B cell (primary cell): ENCODE measurements at regions not wholly inside any gene's neighbourhood (a gene's known extent, or its start where the extent isn't known, plus 50 kb on each side); places are given as distances from the start of the nearest gene placed in this dataset.

ENCODE experiments used
- ATAC-seq: fragments of 200-7000 bp; cut with Tn5 transposase; one replicate; pipeline ENCODE4 v1.10.0; 2021; ENCODE audit warnings: low read depth, mild to moderate bottlenecking, moderate number of reproducible peaks, moderate library complexity
- CTCF ChIA-PET: fragments of 350-600 bp; sonication (Branson Sonifier 250); formaldehyde crosslinking; loops from one replicate; lab custom pipeline; 2021; ENCODE audit warnings: antibody characterized with exemption, inconsistent platforms; lab: Charles Lee
- POLR2A ChIA-PET: fragments of 350-600 bp; sonication (Branson Sonifier 250); formaldehyde crosslinking; loops from one replicate; lab custom pipeline; 2021; ENCODE audit warnings: antibody characterized with exemption; lab: Charles Lee
- DNase-seq: peaks from one replicate; pipeline ENCODE4 v3.0.0; 2013
- H2AFZ ChIP-seq: 2 replicates; pipeline ENCODE4 v1.6.1; 2012; ENCODE audit warnings: mild to moderate bottlenecking, low read depth, low read length; ENCODE audit not compliant: insufficient read depth, poor library complexity, severe bottlenecking
- H3K27ac ChIP-seq, 2 donors: 1 replicate in 1 of 2; 2 replicates in 1 of 2; pipeline ENCODE4 v1.5.1; 2012 to 2013; ENCODE audit warnings: low read length in 2 of 2, mild to moderate bottlenecking in 2 of 2, moderate library complexity in 1 of 2
- H3K27me3 ChIP-seq, 4 experiments: fragments of 200-600 bp in 1 of 4; sonication (generic) in 1 of 4; replicated peaks in 1 of 4; 1 replicate in 2 of 4; 2 replicates in 2 of 4; pipeline versions ENCODE4 v1.6.1 to v1.7.0; 2013 to 2016; ENCODE audit warnings: low read length in 3 of 4, mild to moderate bottlenecking in 2 of 4, mixed read lengths in 1 of 4, moderate library complexity in 1 of 4; ENCODE audit not compliant: insufficient read depth in 4 of 4, control insufficient read depth in 3 of 4; ENCODE audit errors: control extremely low read depth in 1 of 4
- H3K36me3 ChIP-seq, 2 experiments: replicated peaks in 1 of 2; 1 replicate in 1 of 2; 2 replicates in 1 of 2; pipeline versions ENCODE4 v1.6.1 to v1.7.1; 2013; ENCODE audit warnings: low read length in 1 of 2; ENCODE audit not compliant: insufficient read depth in 2 of 2, control insufficient read depth in 1 of 2; ENCODE audit errors: control extremely low read depth in 1 of 2, extremely low read depth in 1 of 2
- H3K4me1 ChIP-seq, 2 donors: fragments of 200-600 bp in 1 of 2; sonication (generic) in 1 of 2; 1 replicate in 1 of 2; 2 replicates in 1 of 2; pipeline versions ENCODE4 v1.5.1 to v1.6.1; 2013 to 2017; ENCODE audit warnings: low read length in 2 of 2; ENCODE audit not compliant: control insufficient read depth in 2 of 2, insufficient read depth in 2 of 2
- H3K4me2 ChIP-seq: replicated peaks from 2 replicates; pipeline ENCODE3; 2012; ENCODE audit warnings: mild to moderate bottlenecking, low read depth, low read length; ENCODE audit not compliant: poor library complexity, severe bottlenecking
- H3K4me3 ChIP-seq, 5 experiments: fragments of 200-600 bp in 1 of 5; sonication (generic) in 1 of 5; 1 replicate in 3 of 5; 2 replicates in 2 of 5; pipeline versions ENCODE4 v1.5.1 to v1.7.0; 2011 to 2016; ENCODE audit warnings: low read length in 4 of 5, mild to moderate bottlenecking in 4 of 5, low read depth in 2 of 5, control low read depth in 1 of 5, moderate library complexity in 1 of 5; ENCODE audit not compliant: insufficient read depth in 1 of 5; ENCODE audit errors: control extremely low read depth in 1 of 5, extremely low read depth in 1 of 5
- H3K79me2 ChIP-seq: fragments of 200-600 bp; sonication (generic); one replicate; pipeline ENCODE4 v1.6.0; 2016; ENCODE audit warnings: low read length; ENCODE audit not compliant: control insufficient read depth, insufficient read depth
- H3K9ac ChIP-seq: fragments of 200-600 bp; sonication (generic); 2 replicates; pipeline ENCODE4 v1.6.1; 2017; ENCODE audit warnings: mild to moderate bottlenecking, low read length, moderate library complexity
- H3K9me3 ChIP-seq, 3 donors: one replicate each; pipeline versions ENCODE4 v1.6.1 to v1.7.1; 2013; ENCODE audit warnings: low read length in 2 of 3; ENCODE audit not compliant: control insufficient read depth in 2 of 3, insufficient read depth in 1 of 3; ENCODE audit errors: control extremely low read depth in 1 of 3
- H4K20me1 ChIP-seq: 2 replicates; pipeline ENCODE4 v1.6.0; 2012; ENCODE audit warnings: mild to moderate bottlenecking, low read length; ENCODE audit not compliant: insufficient read depth, control insufficient read depth, poor library complexity, severe bottlenecking
- H3K27ac Mint-ChIP-seq: one replicate; pipeline ENCODE4 v1.8.0; 2021; ENCODE audit warnings: mixed read lengths
- H3K27me3 Mint-ChIP-seq: one replicate; pipeline ENCODE4 v1.8.0; 2021; ENCODE audit warnings: mixed read lengths
- H3K4me1 Mint-ChIP-seq: one replicate; pipeline ENCODE4 v1.8.0; 2021; ENCODE audit warnings: mixed read lengths
- H3K4me3 Mint-ChIP-seq: one replicate; pipeline ENCODE4 v1.8.0; 2021; ENCODE audit warnings: mixed read lengths
- H3K9me3 Mint-ChIP-seq: one replicate; pipeline ENCODE4 v1.8.0; 2022; ENCODE audit warnings: mixed read lengths; ENCODE audit not compliant: insufficient read depth
- EZH2 ChIP-seq: IDR thresholded peaks from 2 replicates; pipeline ENCODE4 v1.6.1; 2012; ENCODE audit warnings: borderline replicate concordance, low read depth, mild to moderate bottlenecking, moderate library complexity, low read length; ENCODE audit not compliant: insufficient read depth, poor library complexity, severe bottlenecking
- WGBS: methylation state at CpG from one replicate; pipeline ENCODE4 v1.1.5; 2013; ENCODE audit warnings: missing lambda C conversion rate; ENCODE audit not compliant: insufficient coverage; 5-methylcytosine and 5-hydroxymethylcytosine counted together
- intact Hi-C: fragments of 100-400 bp; cut with micrococcal nuclease; formaldehyde crosslinking; loops from one replicate; pipeline ENCODE4 v1.10.0; 2022
- TF ChIP-seq, protein P1 (sequence below): fragments of 200-600 bp; IDR thresholded peaks from one replicate; pipeline ENCODE4 v1.8.0; 2022; ENCODE audit warnings: antibody characterized with exemption, mild to moderate bottlenecking

DNA sequence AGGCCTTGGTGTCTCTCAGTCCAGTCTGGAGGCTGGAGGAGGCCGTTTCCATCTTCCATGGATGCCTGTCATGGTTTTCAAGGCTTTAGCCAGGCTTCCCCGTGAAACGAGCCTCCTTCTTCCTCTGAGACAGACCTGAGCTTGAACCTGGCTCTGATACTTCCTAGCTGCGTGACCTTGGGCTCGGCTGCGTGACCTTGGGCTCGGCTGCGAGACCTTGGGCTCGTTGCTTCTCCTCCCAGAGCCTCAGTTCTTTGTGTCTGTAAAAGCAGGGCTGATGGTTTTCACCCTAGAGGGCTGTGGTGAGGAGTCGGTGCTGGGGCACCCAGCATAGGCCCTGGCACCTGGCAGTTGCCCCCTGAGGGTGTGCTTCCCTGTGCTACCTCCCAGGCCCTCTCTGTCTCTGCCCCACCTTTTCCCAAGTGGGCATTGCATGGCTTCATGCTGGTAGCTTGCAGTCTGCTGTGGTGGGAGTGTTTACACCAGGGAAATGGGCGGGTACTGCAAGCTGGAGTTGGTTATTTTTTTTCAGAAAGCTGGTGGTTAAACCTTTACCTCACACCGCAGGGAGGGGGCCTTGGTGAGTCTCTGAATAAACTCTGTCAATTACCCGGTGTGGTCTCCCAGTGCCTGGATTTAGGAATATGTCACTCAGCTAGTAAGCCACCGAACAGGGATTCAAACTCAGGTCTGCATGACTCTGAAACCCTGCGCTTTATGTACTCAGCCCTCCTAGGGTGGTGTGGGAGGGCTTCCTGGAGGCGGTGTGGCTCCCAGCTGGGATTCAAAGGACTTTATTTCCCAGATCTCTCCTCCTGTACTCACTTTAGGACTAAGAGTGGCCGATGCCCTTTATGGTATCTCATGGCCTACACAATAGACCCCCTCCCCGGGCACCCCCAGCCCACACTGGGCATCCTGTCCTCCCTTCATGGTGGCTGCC is 129.0 kb upstream of the CIBAR2 start:
- peaks cover 0 to 22% (median 3%) of the 10 kb centered on the region in 4 experiments for H3K27me3 ChIP-seq
- CTCF ChIA-PET = interaction anchor here (2.6 kb wide), 1 partner anchor 12 kb away, joined by 12 read pairs; no protein-coding TSS in a partner anchor
- peaks cover 6 to 7% of the 10 kb centered on the region in 2 donors for H3K4me1 ChIP-seq

GRCh38 chr16:85242140-85242539 is 129.9 kb upstream of the CIBAR2 start:
- ChIA-PET POLR2A (no interaction called here), CTCF (interaction anchor here (2.6 kb wide), 1 partner anchor 11 kb away, joined by 12 read pairs; no protein-coding TSS in a partner anchor)
- H3K27me3 ChIP-seq = peaks cover 0 to 16% (median 2%) of the 10 kb centered on the region in 4 experiments
- H3K9ac ChIP-seq = no peak overlapping the region
- peaks cover 3 to 5% of the 10 kb centered on the region in 2 donors for H3K4me1 ChIP-seq
- ATAC-seq (no peak), DNase-seq (no peak)
- no peaks in the 10 kb centered on the region for H3K36me3 ChIP-seq
- no peaks in the 10 kb centered on the region for H4K20me1 ChIP-seq
- Mint-ChIP-seq H3K27me3 (peaks cover 24% of the 10 kb centered on the region), H3K4me3 (no peak overlapping the region), H3K4me1 (peaks cover 3% of the 10 kb centered on the region), H3K9me3 (no peaks in the 10 kb centered on the region), H3K27ac (no peak overlapping the region)
- intact Hi-C loops = no loop called here
- H3K4me3 ChIP-seq = no peak overlapping the region
- H2AFZ ChIP-seq = no peak overlapping the region
- no peak overlapping the region for H3K4me2 ChIP-seq
- no peaks in the 10 kb centered on the region for H3K9me3 ChIP-seq
- TF ChIP-seq EZH2 = no peak
- no peak overlapping the region for H3K27ac ChIP-seq
- WGBS = 77% methylated on average over 8 of the region's 10 CpGs
- H3K79me2 ChIP-seq = no peaks in the 10 kb centered on the region

More for the DNA sequence above, 129.0 kb upstream of the CIBAR2 start:
- 74% methylated on average over 13 of the region's 18 CpGs for WGBS
- no peaks in the 10 kb centered on the region for H3K36me3 ChIP-seq
- DNase-seq (no peak), ATAC-seq (no peak)
- POLR2A ChIA-PET = no interaction called here
- no peak overlapping the region for H3K4me2 ChIP-seq
- H3K27ac Mint-ChIP-seq = no peak overlapping the region
- H3K27me3 Mint-ChIP-seq = peaks cover 25% of the 10 kb centered on the region
- H3K4me3 Mint-ChIP-seq = no peak overlapping the region
- no peak overlapping the region for H2AFZ ChIP-seq
- no peak overlapping the region for H3K4me3 ChIP-seq
- H3K27ac ChIP-seq = no peak overlapping the region
- TF ChIP-seq, protein P1, sequence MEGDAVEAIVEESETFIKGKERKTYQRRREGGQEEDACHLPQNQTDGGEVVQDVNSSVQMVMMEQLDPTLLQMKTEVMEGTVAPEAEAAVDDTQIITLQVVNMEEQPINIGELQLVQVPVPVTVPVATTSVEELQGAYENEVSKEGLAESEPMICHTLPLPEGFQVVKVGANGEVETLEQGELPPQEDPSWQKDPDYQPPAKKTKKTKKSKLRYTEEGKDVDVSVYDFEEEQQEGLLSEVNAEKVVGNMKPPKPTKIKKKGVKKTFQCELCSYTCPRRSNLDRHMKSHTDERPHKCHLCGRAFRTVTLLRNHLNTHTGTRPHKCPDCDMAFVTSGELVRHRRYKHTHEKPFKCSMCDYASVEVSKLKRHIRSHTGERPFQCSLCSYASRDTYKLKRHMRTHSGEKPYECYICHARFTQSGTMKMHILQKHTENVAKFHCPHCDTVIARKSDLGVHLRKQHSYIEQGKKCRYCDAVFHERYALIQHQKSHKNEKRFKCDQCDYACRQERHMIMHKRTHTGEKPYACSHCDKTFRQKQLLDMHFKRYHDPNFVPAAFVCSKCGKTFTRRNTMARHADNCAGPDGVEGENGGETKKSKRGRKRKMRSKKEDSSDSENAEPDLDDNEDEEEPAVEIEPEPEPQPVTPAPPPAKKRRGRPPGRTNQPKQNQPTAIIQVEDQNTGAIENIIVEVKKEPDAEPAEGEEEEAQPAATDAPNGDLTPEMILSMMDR = no peak
- H4K20me1 ChIP-seq = no peaks in the 10 kb centered on the region
- H3K9me3 Mint-ChIP-seq = no peaks in the 10 kb centered on the region
- peaks cover 5% of the 10 kb centered on the region for H3K4me1 Mint-ChIP-seq
- no peaks in the 10 kb centered on the region for H3K79me2 ChIP-seq
- H3K9me3 ChIP-seq = peaks cover 0 to 3% (median 0%) of the 10 kb centered on the region in 3 donors
- H3K9ac ChIP-seq = no peak overlapping the region
- intact Hi-C loops = no loop called here
